Esophagus muscularis mucosa (tissue), 4 donors: ENCODE measurements at regions not wholly inside any gene's neighbourhood (a gene's known extent, or its start where the extent isn't known, plus 50 kb on each side); places are given as distances from the start of the nearest gene placed in this dataset.

Experiments
- DNase-seq: peaks from one replicate; pipeline ENCODE4 v3.0.0-alpha.2; 2017; ENCODE audit errors: extremely low spot score
- H3K27ac ChIP-seq, 4 donors: fragments of 200-600 bp; sonication (generic); replicated peaks in 1 of 4; 1 replicate in 3 of 4; 2 replicates in 1 of 4; pipeline ENCODE4 v1.5.1; 2016 to 2019; ENCODE audit warnings: mild to moderate bottlenecking in 1 of 4
- H3K27me3 ChIP-seq, 4 donors: fragments of 200-600 bp; sonication (generic); one replicate each; pipeline versions ENCODE4 v1.5.1 to v1.6.0; 2016 to 2019
- H3K36me3 ChIP-seq, 4 donors: fragments of 200-600 bp; sonication (generic); one replicate each; pipeline ENCODE4 v1.5.1; 2016 to 2019
- H3K4me1 ChIP-seq, 4 donors: fragments of 200-600 bp; sonication (generic); one replicate each; pipeline ENCODE4 v1.5.1; 2016 to 2019
- H3K4me3 ChIP-seq, 4 donors: fragments of 200-600 bp; sonication (generic); 1 replicate in 2 of 4; 2 replicates in 2 of 4; pipeline ENCODE4 v1.5.1; 2016 to 2019; ENCODE audit warnings: mild to moderate bottlenecking in 4 of 4, moderate library complexity in 1 of 4
- H3K9me3 ChIP-seq, 4 donors: fragments of 200-600 bp; sonication (generic); 1 replicate in 3 of 4; 2 replicates in 1 of 4; pipeline ENCODE4 v1.5.1; 2016 to 2019
- EP300 ChIP-seq: sonication (generic); formaldehyde crosslinking; IDR thresholded peaks from one replicate; pipeline ENCODE4 v1.6.1; 2017; ENCODE audit warnings: antibody characterized with exemption
- POLR2A ChIP-seq: fragments of 450-650 bp; IDR thresholded peaks from one replicate; pipeline ENCODE4 v1.6.1; 2017; ENCODE audit warnings: antibody characterized with exemption, moderate library complexity, mild to moderate bottlenecking, low read depth
- POLR2AphosphoS5 ChIP-seq, 2 donors: sonication (generic); formaldehyde crosslinking; IDR thresholded peaks; one replicate each; pipeline ENCODE4 v1.6.1; 2017; ENCODE audit warnings: antibody characterized with exemption in 2 of 2
- WGBS: methylation state at CpG from one replicate; pipeline ENCODE4 v1.1.5; 2018; 5-methylcytosine and 5-hydroxymethylcytosine counted together
- intact Hi-C: fragments of 100-400 bp; cut with DNase I; formaldehyde crosslinking; loops from one replicate; pipeline ENCODE4 v1.15.1; 2023
- TF ChIP-seq, protein P1 (sequence below), 3 experiments: fragments of 200-600 bp in 2 of 3; fragments of 450-650 bp in 1 of 3; sonication (generic) in 2 of 3; IDR thresholded peaks; one replicate each; pipeline ENCODE4 v1.5.1; 2017 to 2019; ENCODE audit warnings: antibody characterized with exemption in 3 of 3, mild to moderate bottlenecking in 2 of 3, moderate library complexity in 1 of 3

DNA sequence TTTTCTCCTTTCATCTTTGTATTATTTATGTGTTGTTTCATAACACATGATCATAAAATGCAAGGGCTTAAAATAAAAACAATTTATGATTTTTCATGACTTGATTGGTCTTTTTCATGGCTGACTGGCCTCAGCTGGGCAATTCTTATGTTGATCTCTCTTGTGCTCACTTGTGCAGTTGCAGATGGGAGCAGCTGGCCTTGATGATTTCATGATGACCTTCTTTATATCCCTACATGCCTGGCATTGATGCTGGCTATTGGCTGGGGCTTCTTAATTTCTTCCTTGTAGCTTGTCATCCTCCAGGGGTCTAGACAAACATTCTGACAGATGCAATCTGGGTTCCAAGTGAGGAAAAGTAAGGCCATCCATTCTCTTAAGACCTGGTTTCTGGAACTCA, 1832.8 kb upstream of the FLRT2 start:
- Histone ChIP-seq H3K27me3 (no peaks in the 10 kb centered on the region), H3K27ac (no peak overlapping the region), H3K9me3 (no peaks in the 10 kb centered on the region), H3K4me3 (no peak overlapping the region), H3K4me1 (no peaks in the 10 kb centered on the region), H3K36me3 (no peaks in the 10 kb centered on the region)
- TF ChIP-seq, protein P1, sequence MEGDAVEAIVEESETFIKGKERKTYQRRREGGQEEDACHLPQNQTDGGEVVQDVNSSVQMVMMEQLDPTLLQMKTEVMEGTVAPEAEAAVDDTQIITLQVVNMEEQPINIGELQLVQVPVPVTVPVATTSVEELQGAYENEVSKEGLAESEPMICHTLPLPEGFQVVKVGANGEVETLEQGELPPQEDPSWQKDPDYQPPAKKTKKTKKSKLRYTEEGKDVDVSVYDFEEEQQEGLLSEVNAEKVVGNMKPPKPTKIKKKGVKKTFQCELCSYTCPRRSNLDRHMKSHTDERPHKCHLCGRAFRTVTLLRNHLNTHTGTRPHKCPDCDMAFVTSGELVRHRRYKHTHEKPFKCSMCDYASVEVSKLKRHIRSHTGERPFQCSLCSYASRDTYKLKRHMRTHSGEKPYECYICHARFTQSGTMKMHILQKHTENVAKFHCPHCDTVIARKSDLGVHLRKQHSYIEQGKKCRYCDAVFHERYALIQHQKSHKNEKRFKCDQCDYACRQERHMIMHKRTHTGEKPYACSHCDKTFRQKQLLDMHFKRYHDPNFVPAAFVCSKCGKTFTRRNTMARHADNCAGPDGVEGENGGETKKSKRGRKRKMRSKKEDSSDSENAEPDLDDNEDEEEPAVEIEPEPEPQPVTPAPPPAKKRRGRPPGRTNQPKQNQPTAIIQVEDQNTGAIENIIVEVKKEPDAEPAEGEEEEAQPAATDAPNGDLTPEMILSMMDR (IDR thresholded peaks at IDR 0.05) = no peak
- no peak for TF ChIP-seq POLR2A
- intact Hi-C loops = no loop called here
- DNase-seq = no peak

DNA sequence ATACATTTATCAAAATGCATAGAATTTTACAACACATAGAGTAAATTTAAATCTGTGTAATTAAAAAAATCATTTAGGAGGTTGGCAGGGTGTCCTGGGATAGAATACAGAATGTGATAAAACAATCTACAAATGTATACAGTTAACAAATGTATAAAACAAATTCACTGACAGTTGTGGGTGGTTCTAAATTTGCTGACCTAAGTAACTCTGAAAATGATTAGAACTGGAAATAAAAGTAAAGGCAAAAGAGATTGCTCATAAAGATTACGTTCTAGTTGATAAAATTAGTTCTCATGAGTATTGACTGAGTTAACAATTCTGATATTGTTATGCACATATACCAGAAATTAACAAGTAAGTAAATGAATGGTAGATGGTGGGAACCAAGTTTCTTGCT, 1827.3 kb upstream of the FLRT2 start:
- H3K36me3 ChIP-seq = no peaks in the 10 kb centered on the region
- H3K9me3 ChIP-seq = no peaks in the 10 kb centered on the region
- H3K4me1 ChIP-seq = no peaks in the 10 kb centered on the region
- no peak for DNase-seq
- H3K27me3 ChIP-seq = no peaks in the 10 kb centered on the region
- intact Hi-C loops = no loop called here
- WGBS = 83% methylated on average over 1 of the region's 1 CpG
- H3K27ac ChIP-seq = no peak overlapping the region
- no peak overlapping the region for H3K4me3 ChIP-seq
- no peak for TF ChIP-seq POLR2A
- TF ChIP-seq, protein P1 (IDR thresholded peaks at IDR 0.05) = no peak
- no peak for TF ChIP-seq POLR2AphosphoS5 (IDR thresholded peaks at IDR 0.05)
- TF ChIP-seq EP300 = no peak

DNA sequence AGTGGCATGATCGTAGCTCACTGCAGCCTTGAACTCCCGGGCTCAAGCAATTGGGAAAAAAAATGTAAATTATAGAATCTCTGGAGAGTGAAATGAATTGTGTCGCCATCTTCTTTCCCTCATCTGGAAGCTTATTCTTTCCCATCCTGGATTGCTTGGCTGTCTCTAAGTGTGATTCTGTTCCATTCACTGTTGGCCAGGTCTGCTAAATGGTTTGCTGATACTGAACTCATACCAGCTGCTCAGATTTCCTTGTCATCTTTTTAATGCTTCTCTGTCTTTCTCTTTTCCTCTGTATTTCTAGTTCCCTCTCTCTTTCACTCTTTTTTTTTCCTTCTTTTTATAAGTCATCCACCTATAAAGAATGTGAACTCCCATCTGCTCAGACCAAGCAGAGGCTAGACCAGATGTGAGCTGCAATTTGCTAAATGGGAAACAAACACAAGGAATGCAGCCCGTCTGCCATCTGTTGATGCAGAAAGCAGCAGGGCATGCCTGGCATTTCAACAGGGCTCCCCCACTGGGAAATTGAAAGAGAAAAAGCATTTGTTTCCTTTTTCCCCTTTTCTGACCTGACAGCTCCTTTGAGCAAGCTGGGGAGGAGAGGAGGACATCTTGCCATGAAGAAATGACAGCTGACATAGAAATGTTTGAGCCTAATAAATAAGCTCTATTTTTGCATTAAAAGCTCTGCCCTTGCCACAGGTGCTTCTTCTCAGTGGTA, 1823.6 kb upstream of the FLRT2 start:
- no peak overlapping the region for H3K27ac ChIP-seq
- 79% methylated on average over 4 of the region's 4 CpGs for WGBS
- H3K36me3 ChIP-seq = no peaks in the 10 kb centered on the region

DNA sequence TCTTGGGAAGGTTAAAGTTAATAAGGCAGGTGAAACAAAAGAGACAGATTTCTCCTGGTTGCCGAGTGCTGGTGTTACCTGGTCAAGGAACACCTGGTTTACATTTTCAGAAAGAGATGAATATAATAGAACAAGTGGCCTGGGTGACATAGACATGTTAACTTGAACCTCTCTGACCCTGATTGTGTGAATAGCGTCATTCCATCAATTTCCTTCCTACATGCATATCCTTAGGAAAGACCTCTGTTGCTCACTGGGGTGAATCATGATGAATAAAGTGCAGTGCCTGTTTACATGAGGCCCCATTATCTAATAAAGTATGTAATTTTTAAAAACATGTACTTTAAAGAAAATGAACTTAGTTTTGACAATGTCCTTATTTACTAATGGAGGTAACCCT, 1822.9 kb upstream of the FLRT2 start:
- Histone ChIP-seq H3K9me3 (peaks cover 0 to 4% (median 0%) of the 10 kb centered on the region in 4 donors), H3K36me3 (no peaks in the 10 kb centered on the region), H3K27me3 (no peaks in the 10 kb centered on the region), H3K27ac (no peak overlapping the region), H3K4me3 (no peak overlapping the region), H3K4me1 (no peaks in the 10 kb centered on the region)
- TF ChIP-seq EP300 (no peak), POLR2AphosphoS5 (IDR thresholded peaks at IDR 0.05) (no peak), POLR2A (no peak)
- TF ChIP-seq, protein P1 (IDR thresholded peaks at IDR 0.05) = no peak
- DNase-seq = no peak
- 84% methylated on average over 2 of the region's 2 CpGs for WGBS
- intact Hi-C loops = no loop called here

More for the DNA sequence above, 1823.6 kb upstream of the FLRT2 start:
- TF ChIP-seq POLR2AphosphoS5 (IDR thresholded peaks at IDR 0.05) (no peak), POLR2A (no peak), EP300 (no peak)
- TF ChIP-seq, protein P1 (IDR thresholded peaks at IDR 0.05) = no peak
- H3K27me3 ChIP-seq = no peaks in the 10 kb centered on the region
- no peak for DNase-seq
- H3K4me1 ChIP-seq = no peaks in the 10 kb centered on the region
- H3K4me3 ChIP-seq = no peak overlapping the region
- peaks cover 0 to 4% (median 0%) of the 10 kb centered on the region in 4 donors for H3K9me3 ChIP-seq
- intact Hi-C loops = no loop called here

DNA sequence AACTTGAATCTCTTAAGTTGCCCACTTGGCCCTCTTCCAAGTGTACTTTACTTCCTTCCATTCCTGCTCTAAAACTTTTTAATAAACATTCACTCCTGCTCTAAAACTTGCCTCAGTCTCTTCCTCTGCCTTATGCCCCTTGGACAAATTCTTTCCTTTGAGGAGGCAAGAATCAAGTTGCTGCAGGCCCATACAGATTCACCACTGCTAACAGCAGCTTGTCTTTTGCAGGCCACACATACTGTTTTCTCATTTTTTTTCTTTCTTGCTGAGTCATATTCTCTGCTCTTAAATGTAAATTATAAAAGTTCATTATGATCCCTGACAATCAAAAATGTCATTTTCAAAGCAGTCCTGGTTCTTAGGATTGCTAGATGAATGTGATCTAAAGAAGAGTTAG, 1820.8 kb upstream of the FLRT2 start:
- no peaks in the 10 kb centered on the region for H3K27me3 ChIP-seq
- H3K36me3 ChIP-seq = no peaks in the 10 kb centered on the region
- TF ChIP-seq, protein P1 (IDR thresholded peaks at IDR 0.05) = no peak
- no peak for TF ChIP-seq POLR2A
- TF ChIP-seq EP300 = no peak
- TF ChIP-seq POLR2AphosphoS5 (IDR thresholded peaks at IDR 0.05) = no peak
- peaks cover 0 to 6% (median 2%) of the 10 kb centered on the region in 4 donors for H3K4me1 ChIP-seq
- DNase-seq = no peak
- H3K4me3 ChIP-seq = no peak overlapping the region
- no peak overlapping the region for H3K27ac ChIP-seq
- intact Hi-C loops = no loop called here
- peaks cover 0 to 4% (median 0%) of the 10 kb centered on the region in 4 donors for H3K9me3 ChIP-seq
